NOMO-1 (cell line): ENCODE measurements at regions not wholly inside any gene's neighbourhood (a gene's known extent, or its start where the extent isn't known, plus 50 kb on each side); places are given as distances from the start of the nearest gene placed in this dataset.
"Not testable (repeated sequence)": the region's sequence is repeated elsewhere in the genome, so short reads cannot be mapped to it uniquely, and the experiment has no call there.

Experiments
- DNase-seq, 2 experiments: peaks; one replicate each; lab custom pipeline; 2025; ENCODE audit not compliant: unreplicated experiment in 2 of 2; lab: John Stamatoyannopoulos, UW

- no peak for DNase-seq
These were observed 54.3 kb upstream of the LRCH1 start for GRCh38 chr13:46498650-46499049.

- DNase-seq, result no peak
These were observed 56.9 kb upstream of the LRCH1 start for GRCh38 chr13:46496086-46496485.

GRCh38 chr13:46495651-46496050, 57.3 kb upstream of the LRCH1 start:
- no peak for DNase-seq

GRCh38 chr13:46495066-46495465, 57.9 kb upstream of the LRCH1 start:
- no peak for DNase-seq

GRCh38 chr13:46492946-46493345, 60.0 kb upstream of the LRCH1 start:
- DNase-seq, result peak; percentile 16 to 50

- DNase-seq, result no peak
These were observed 61.3 kb upstream of the LRCH1 start for GRCh38 chr13:46491641-46492040.

- DNase-seq, result not testable (repeated sequence)
These were observed 62.3 kb upstream of the LRCH1 start for GRCh38 chr13:46490713-46491112.

- no peak for DNase-seq
These were observed 62.8 kb upstream of the LRCH1 start for GRCh38 chr13:46490129-46490528.

GRCh38 chr13:46489586-46490023, 63.4 kb upstream of the LRCH1 start:
- no peak for DNase-seq

GRCh38 chr13:46487748-46488147, 65.2 kb upstream of the LRCH1 start:
- no peak for DNase-seq

- no peak for DNase-seq
These were observed 66.7 kb upstream of the LRCH1 start for GRCh38 chr13:46486270-46486669.

- no peak for DNase-seq
These were observed 68.4 kb upstream of the LRCH1 start for GRCh38 chr13:46484561-46484960.

GRCh38 chr13:46481166-46481565, 71.8 kb upstream of the LRCH1 start:
- no peak for DNase-seq

- no peak for DNase-seq
These were observed 72.8 kb upstream of the LRCH1 start for GRCh38 chr13:46480131-46480530.

GRCh38 chr13:46479691-46480090, 73.3 kb upstream of the LRCH1 start:
- no peak for DNase-seq

GRCh38 chr13:46479283-46479682, 73.7 kb upstream of the LRCH1 start:
- no peak for DNase-seq

- no peak for DNase-seq
These were observed 74.3 kb upstream of the LRCH1 start for GRCh38 chr13:46478651-46479050.

- DNase-seq, result no peak
These were observed 76.8 kb upstream of the LRCH1 start for GRCh38 chr13:46476174-46476573.

GRCh38 chr13:46475541-46475991, 77.4 kb upstream of the LRCH1 start:
- no peak for DNase-seq

- no peak for DNase-seq
These were observed 79.2 kb upstream of the LRCH1 start for GRCh38 chr13:46473806-46474205.

GRCh38 chr13:46472384-46472783, 80.6 kb upstream of the LRCH1 start:
- no peak for DNase-seq

- peak in 1 of 2 experiments; percentile 13 for DNase-seq
These were observed 82.6 kb upstream of the RUBCNL start for GRCh38 chr13:46469699-46470098.
